ENCODE measurements at regions not wholly inside any gene's neighbourhood (a gene's known extent, or its start where the extent isn't known, plus 50 kb on each side); places are given as distances from the start of the nearest gene placed in this dataset.
"Not testable (repeated sequence)": the region's sequence is repeated elsewhere in the genome, so short reads cannot be mapped to it uniquely, and the experiment has no call there.

DNA sequence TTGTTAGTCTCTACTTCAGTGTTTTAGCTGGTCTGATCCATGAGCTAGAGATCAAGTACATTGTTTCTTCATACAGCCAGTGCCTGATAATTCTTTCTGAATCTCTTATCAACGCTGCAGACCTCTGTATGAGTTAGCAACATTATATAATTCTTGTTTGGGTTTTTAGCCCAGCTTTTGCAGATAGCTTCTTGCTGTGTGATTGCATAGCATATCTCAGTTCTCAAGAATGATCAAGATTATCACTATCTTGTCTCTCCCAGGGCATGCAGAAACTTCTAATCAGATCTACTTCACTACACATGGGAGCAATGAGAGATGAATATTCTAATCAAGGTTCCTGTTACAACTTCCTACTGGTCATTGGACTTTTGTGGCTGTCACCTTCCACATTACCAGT is 158.3 kb downstream of the FAM174A start:
- DNase-seq (ENCODE audit: low read depth in 4 of 4, low spot score in 2 of 4) = no peak

DNA sequence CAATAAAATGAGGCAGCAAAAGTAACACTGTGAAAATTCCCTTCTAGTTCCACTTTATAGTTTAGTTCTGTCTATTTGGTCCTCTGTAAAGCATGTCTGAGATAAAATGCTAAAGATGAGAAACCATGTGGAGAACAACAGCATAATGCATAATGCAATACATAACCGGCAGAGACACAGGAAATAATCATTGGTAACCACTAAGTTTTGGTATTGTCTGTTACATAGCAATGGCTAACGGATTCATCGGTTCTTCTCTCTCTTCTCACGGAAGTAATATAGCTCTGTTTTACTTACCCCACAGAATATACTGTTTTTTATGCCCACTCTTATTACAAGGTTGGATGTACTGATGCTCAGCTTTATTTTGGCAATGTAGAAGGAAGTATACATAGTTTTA is 158.9 kb downstream of the FAM174A start:
- no peak for DNase-seq (ENCODE audit: low read depth in 4 of 4, low spot score in 2 of 4)

DNA sequence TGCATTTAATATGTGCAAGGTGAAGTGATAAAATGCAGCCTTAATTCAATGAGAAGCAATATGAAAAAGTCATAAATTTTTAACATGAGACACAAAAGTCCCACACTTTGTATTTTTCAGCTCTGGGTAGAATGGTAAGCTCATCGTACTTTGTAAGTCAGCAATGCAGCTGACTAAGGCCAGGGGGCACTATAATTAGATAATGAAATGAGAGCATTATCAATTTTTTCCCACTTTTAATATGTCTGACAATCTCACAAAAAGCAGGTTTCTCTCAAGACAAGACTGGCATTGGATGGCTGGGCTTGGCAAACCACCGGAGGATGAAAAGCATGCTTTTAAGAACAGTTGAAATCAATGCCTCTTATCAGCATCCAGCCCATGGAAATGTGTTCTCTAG is 162.8 kb downstream of the FAM174A start:
- DNase-seq (ENCODE audit: low read depth in 4 of 4, low spot score in 2 of 4) = no peak

DNA sequence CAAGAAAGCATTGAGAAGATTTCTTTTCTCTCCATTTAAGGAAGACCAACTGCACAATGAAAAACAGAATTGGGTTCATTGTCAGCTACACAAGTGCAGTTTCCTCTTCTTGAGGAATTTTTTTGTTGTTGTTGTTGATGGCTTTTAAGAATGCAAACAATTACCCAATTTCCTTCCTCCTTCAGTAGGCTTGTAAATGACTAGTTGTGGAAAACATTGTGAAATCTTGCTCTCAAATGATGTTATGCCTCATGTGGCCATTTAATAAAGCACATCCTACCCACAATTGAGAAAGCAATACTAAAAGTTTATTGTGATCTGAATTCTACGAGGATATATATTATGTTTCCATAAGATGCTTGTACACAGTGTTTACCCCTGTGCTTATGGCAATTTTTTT is 171.6 kb downstream of the FAM174A start:
- DNase-seq (ENCODE audit: low read depth in 4 of 4, low spot score in 2 of 4) = no peak

GRCh38 chr5:100708645-100709171 is 173.5 kb downstream of the FAM174A start:
- no peak for DNase-seq (ENCODE audit: low read depth in 4 of 4, low spot score in 2 of 4)

DNA sequence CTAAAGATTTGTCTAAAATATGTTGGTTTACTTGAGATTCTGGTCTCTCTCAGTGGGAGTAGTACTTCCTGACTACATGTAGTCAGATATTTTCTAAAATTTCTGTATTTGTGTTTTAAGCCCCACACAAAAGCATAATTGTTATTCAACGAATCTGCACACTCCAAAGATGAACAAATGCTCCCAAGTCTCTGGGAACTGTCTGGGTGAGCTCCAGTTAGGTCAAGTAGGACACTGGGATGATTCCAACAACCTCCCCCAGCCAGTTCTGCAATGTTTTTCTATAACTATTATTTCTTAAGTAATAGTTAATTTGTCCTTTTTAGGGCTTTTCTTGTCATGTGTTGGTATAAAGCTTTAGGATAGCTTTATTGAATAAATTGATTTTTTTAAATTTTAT is 174.6 kb downstream of the FAM174A start:
- no peak for DNase-seq (ENCODE audit: low read depth in 4 of 4, low spot score in 2 of 4)

DNA sequence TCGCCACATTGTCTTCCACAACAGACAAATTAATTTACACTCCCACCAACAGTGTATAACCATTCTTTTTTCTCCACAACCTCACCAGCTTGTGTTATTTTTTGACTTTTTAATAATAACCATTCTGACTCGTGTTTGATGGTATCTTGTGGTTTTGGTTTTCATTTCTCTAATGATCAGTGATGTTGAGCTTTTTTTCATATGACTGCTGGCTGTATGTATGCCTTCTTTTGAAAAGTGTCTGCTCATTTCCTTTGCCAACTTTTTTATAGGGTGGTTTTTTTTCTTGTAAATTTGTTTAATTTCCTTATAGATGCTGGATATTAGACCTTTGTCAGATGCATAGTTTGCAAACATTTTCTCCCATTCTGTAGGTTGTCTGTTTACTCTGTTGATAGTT is 179.6 kb downstream of the FAM174A start:
- DNase-seq (ENCODE audit: low read depth in 4 of 4, low spot score in 2 of 4) = not testable (repeated sequence)

DNA sequence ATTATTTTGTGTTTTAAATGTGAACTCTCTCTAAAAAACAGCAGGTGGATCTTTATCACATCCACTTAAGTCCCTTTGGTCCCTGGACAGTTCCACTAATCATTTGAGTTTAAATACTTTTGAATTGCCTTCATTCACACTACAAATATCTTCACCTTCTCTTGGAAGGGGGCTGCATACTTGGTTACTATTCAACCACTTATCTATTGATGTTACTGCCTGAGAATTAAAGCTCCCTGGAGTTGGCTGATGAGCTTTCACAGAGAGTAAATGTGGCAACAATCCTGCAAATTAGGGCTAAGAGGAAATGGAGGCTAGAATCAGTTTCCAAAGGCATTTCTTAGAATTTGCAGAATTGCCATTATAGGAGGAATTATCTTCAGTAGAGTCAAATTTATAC is 180.4 kb downstream of the ST8SIA4 start:
- DNase-seq (ENCODE audit: low read depth in 4 of 4, low spot score in 2 of 4) = no peak

GRCh38 chr5:100723229-100723628 is 179.9 kb downstream of the ST8SIA4 start:
- DNase-seq (ENCODE audit: low read depth in 4 of 4, low spot score in 2 of 4) = no peak

GRCh38 chr5:100726116-100726515 is 177.0 kb downstream of the ST8SIA4 start:
- DNase-seq (ENCODE audit: low read depth in 4 of 4, low spot score in 2 of 4) = no peak

GRCh38 chr5:100731768-100732167 is 171.3 kb downstream of the ST8SIA4 start:
- no peak for DNase-seq (ENCODE audit: low read depth in 4 of 4, low spot score in 2 of 4)

DNA sequence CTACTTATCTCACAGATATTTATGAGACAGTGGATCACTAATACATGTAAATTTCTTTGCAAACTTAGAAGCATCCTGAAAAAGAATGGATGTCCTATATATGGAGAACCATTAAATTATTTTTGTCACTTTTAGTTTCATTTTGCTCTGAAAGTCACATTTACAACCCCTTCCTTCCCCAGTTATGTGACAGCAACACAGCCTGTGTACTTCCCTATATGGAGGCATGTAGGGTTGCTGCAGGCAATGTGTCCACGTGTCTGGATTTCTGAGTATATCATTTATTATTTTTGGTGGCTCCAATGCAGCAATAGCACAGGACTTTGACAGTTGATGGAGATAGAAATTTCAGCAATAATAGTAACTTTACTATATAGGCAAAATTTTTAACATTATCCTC is 156.4 kb downstream of the ST8SIA4 start:
- DNase-seq (ENCODE audit: low read depth in 4 of 4, low spot score in 2 of 4) = no peak

GRCh38 chr5:100749771-100750284 is 153.3 kb downstream of the ST8SIA4 start:
- DNase-seq (ENCODE audit: low read depth in 4 of 4, low spot score in 2 of 4) = no peak

DNA sequence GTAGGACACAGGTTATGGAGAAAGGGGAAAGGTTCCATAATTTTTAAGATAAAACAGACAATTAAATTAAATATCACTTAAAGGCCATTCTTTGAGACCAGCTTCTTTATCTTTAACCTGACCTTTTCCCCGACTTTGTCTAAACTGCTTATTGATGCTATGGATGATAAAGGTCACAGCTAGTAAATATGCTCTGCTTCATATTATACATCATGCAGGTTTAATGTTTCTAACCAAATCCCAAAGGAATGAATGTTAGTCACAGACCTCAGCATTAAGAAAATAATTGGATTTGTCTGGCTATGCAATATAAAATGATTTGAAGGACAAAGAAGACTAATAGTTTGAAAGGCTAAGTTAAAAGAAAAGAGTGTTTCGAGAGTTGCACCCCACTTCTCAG is 147.6 kb downstream of the ST8SIA4 start:
- no peak for DNase-seq (ENCODE audit: low read depth in 4 of 4, low spot score in 2 of 4)

All from left renal cortex interstitium (tissue), 4 donors.